HepG2 (cell line): ENCODE measurements at regions not wholly inside any gene's neighbourhood (a gene's known extent, or its start where the extent isn't known, plus 50 kb on each side); places are given as distances from the start of the nearest gene placed in this dataset.

Source experiments
- ATAC-seq: fragments of 200-7000 bp; cut with Tn5 transposase; 3 replicates; pipeline ENCODE4 v1.9.1; 2020; ENCODE audit warnings: mild to moderate bottlenecking, moderate library complexity
- BruUV-seq: library from RNA; stranded (reverse); fragments of 400-500 nt; replicated peaks from 2 replicates; lab custom pipeline; 2021; lab: Mats Ljungman, UMichigan
- CTCF ChIA-PET: fragments of 300-600 bp; formaldehyde crosslinking; extraction: SDS; loops from one replicate; lab custom pipeline; 2021; ENCODE audit warnings: low total read pairs, inconsistent platforms, low intra/inter-chr PET ratio; lab: Yijun Ruan, JAX
- POLR2A ChIA-PET: fragments of 350-600 bp; sonication (Branson Sonifier 250); formaldehyde crosslinking; loops from one replicate; lab custom pipeline; 2020; ENCODE audit warnings: antibody characterized with exemption, inconsistent platforms; lab: Yijun Ruan, JAX
- DNase-seq: peaks from one replicate; pipeline ENCODE4 v3.0.0-alpha.2; 2015; ENCODE audit warnings: low spot score
- FAIRE-seq: peaks from 3 replicates; lab custom pipeline; 2011; peaks lifted over from hg19 to GRCh38; lab: Jason Lieb, UNC
- H2AFZ ChIP-seq: one replicate; pipeline ENCODE4 v1.6.1; 2011; ENCODE audit warnings: low read length, inconsistent platforms
- H3K27ac ChIP-seq: fragments of 300-600 bp; 3 replicates; pipeline ENCODE4 v1.8.0; 2011; ENCODE audit warnings: mixed run types, mild to moderate bottlenecking, mixed read lengths, low read length, inconsistent platforms; ENCODE audit not compliant: insufficient read depth; ENCODE audit errors: extremely low read length
- H3K27me3 ChIP-seq, 2 experiments: fragments of 200-600 bp in 1 of 2; 2 replicates in 1 of 2; 3 replicates in 1 of 2; pipeline versions ENCODE4 v1.6.0 to v1.8.0; 2011; ENCODE audit warnings: low read length in 2 of 2, mild to moderate bottlenecking in 2 of 2, moderate library complexity in 2 of 2, inconsistent platforms in 1 of 2; ENCODE audit not compliant: insufficient read depth in 2 of 2, control insufficient read depth in 1 of 2
- H3K36me3 ChIP-seq, 2 experiments: fragments of 200-600 bp in 1 of 2; replicated peaks in 1 of 2; 2 replicates in 1 of 2; 3 replicates in 1 of 2; pipeline versions ENCODE4 v1.5.1 to v1.8.0; 2011; ENCODE audit warnings: low read length in 2 of 2, inconsistent platforms in 1 of 2; ENCODE audit not compliant: insufficient read depth in 2 of 2, control insufficient read depth in 1 of 2
- H3K4me1 ChIP-seq: 2 replicates; pipeline ENCODE4 v1.5.1; 2012; ENCODE audit warnings: low read length, inconsistent platforms; ENCODE audit not compliant: insufficient read depth
- H3K4me2 ChIP-seq: 2 replicates; pipeline ENCODE4 v1.6.0; 2011; ENCODE audit warnings: low read depth, low read length, inconsistent platforms
- H3K4me3 ChIP-seq, 3 experiments: fragments of 200-600 bp in 1 of 3; sonication (generic), shearing (Covaris generic) in 1 of 3; replicated peaks in 1 of 3; 2 replicates each; pipeline ENCODE4 v1.5.1; 2011 to 2016; ENCODE audit warnings: low read length in 3 of 3, inconsistent platforms in 2 of 3, low read depth in 2 of 3, mild to moderate bottlenecking in 2 of 3, control low read depth in 1 of 3, mixed read lengths in 1 of 3; ENCODE audit not compliant: insufficient read depth in 1 of 3
- H3K79me2 ChIP-seq: one replicate; pipeline ENCODE4 v1.6.1; 2011; ENCODE audit warnings: low read length, inconsistent platforms; ENCODE audit not compliant: insufficient read depth
- H3K9ac ChIP-seq: 2 replicates; pipeline ENCODE4 v1.6.0; 2011; ENCODE audit warnings: mild to moderate bottlenecking, low read depth, low read length, inconsistent platforms; ENCODE audit not compliant: insufficient read depth
- H3K9me3 ChIP-seq: 2 replicates; pipeline ENCODE4 v1.5.1; 2012; ENCODE audit warnings: mild to moderate bottlenecking, low read length
- H4K20me1 ChIP-seq: 2 replicates; pipeline ENCODE4 v1.6.0; 2011; ENCODE audit warnings: inconsistent platforms, mild to moderate bottlenecking, low read length, moderate library complexity; ENCODE audit not compliant: insufficient read depth
- ELF4 ChIP-seq: sonication (generic); formaldehyde crosslinking; IDR thresholded peaks from 2 replicates; pipeline ENCODE4 v1.5.0; 2020; ENCODE audit warnings: missing genetic modification reagents, mild to moderate bottlenecking, moderate library complexity, borderline replicate concordance
- FOSL1 ChIP-seq: sonication (generic); formaldehyde crosslinking; IDR thresholded peaks from 2 replicates; pipeline ENCODE4 v1.9.0; 2021; ENCODE audit warnings: missing genetic modification reagents, borderline replicate concordance
- SATB2 ChIP-seq: sonication (generic); formaldehyde crosslinking; IDR thresholded peaks from 2 replicates; pipeline ENCODE4 v1.5.0; 2020; ENCODE audit warnings: missing genetic modification reagents
- SOX13 ChIP-seq, 3 experiments: fragments of 450-650 bp in 1 of 3; sonication (generic) in 1 of 3; formaldehyde crosslinking in 1 of 3; IDR thresholded peaks in 2 of 3; conservative IDR thresholded peaks in 1 of 3; 2 replicates each; pipeline versions ENCODE4 v1.5.0 to v1.6.1; 2016 to 2020; ENCODE audit warnings: antibody characterized with exemption in 1 of 3, mild to moderate bottlenecking in 1 of 3, missing compliant biosample characterization in 1 of 3, missing genetic modification reagents in 1 of 3, moderate library complexity in 1 of 3
- SRY ChIP-seq: sonication (generic); formaldehyde crosslinking; IDR thresholded peaks from 2 replicates; pipeline ENCODE4 v1.8.0; 2022; ENCODE audit warnings: mild to moderate bottlenecking, missing genetic modification reagents
- ZC3H13 ChIP-seq: sonication (generic); formaldehyde crosslinking; IDR thresholded peaks from 2 replicates; pipeline ENCODE4 v1.8.1; 2023; ENCODE audit warnings: mild to moderate bottlenecking, missing genetic modification reagents, moderate library complexity
- ZFP36 ChIP-seq: fragments of 150-350 bp; IDR thresholded peaks from 2 replicates; pipeline ENCODE4 v1.6.1; 2018; ENCODE audit warnings: borderline replicate concordance, low read length, low read depth; ENCODE audit not compliant: partially characterized antibody
- ZZZ3 ChIP-seq: sonication (generic); formaldehyde crosslinking; IDR thresholded peaks from 2 replicates; pipeline ENCODE4 v1.4.0; 2020; ENCODE audit warnings: missing genetic modification reagents, mild to moderate bottlenecking, borderline replicate concordance
- WGBS: methylation state at CpG from one replicate; pipeline ENCODE4 v1.1.6; 2017; ENCODE audit warnings: low lambda C conversion rate; 5-methylcytosine and 5-hydroxymethylcytosine counted together
- in situ Hi-C: cut with HindIII; loops from 2 replicates; pipeline ENCODE4 v1.10.0; 2017; ENCODE audit warnings: low pct_unique_long_range_greater_than_20kb; ENCODE audit not compliant: extremely low pct_ligation_motif_present
- intact Hi-C: fragments of 100-400 bp; cut with micrococcal nuclease; formaldehyde crosslinking; loops from one replicate; pipeline ENCODE4 v1.10.0; 2022; ENCODE audit not compliant: unreplicated experiment
- TF ChIP-seq, protein P1 (sequence below): sonication (generic); formaldehyde crosslinking; IDR thresholded peaks from 2 replicates; pipeline ENCODE4 v1.5.0; 2020; ENCODE audit warnings: mild to moderate bottlenecking, missing genetic modification reagents, borderline replicate concordance
- TF ChIP-seq, protein P2 (sequence below): sonication (generic); formaldehyde crosslinking; IDR thresholded peaks from 2 replicates; pipeline ENCODE4 v1.4.0; 2020; ENCODE audit warnings: missing genetic modification reagents, borderline replicate concordance

DNA sequence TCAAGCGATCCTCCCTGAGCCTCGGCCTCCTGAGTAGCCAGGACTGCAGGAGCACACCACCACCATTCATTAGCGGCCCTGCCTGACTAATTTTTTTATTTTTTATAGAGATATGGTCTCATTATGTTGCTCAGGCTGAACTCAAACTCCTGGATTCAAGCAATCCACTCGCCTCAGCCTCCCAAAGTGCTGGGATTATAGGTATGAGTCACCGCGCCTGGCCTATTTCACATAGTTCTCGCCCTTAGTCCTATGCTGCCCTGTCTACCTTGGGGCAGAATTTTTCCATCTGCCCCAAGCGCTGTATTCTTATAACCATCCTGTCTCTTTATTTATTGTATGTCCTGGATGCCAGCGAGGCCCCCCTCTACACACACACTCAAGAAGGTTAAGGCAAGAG lies 50.9 kb upstream of the BCL2L14 start:
- Histone ChIP-seq H3K27ac (no peak overlapping the region), H3K4me1 (no peaks in the 10 kb centered on the region), H4K20me1 (no peaks in the 10 kb centered on the region), H3K9ac (no peak overlapping the region), H3K4me3 (no peak overlapping the region)
- BruUV-seq, result no TSS peak
- no peak for FAIRE-seq
- TF ChIP-seq FOSL1 (CRISPR knock-in tag), result no peak
- TF ChIP-seq ZZZ3 (CRISPR knock-in tag), result no peak
- TF ChIP-seq SOX13 (IDR thresholded peaks at IDR 0.05), result no peak
- no peak for TF ChIP-seq SOX13 (CRISPR knock-in tag; conservative IDR thresholded peaks at IDR 0.05 in 1 of 2, IDR thresholded peaks at IDR 0.05 in 1 of 2)
- no peak for TF ChIP-seq ZC3H13
- no peak for TF ChIP-seq SRY (CRISPR knock-in tag)
- TF ChIP-seq, all 625 proteins: peak for 0
- intact Hi-C loops (loop anchor here (5.0 kb wide), 1 partner anchor 438 kb away; no protein-coding TSS in a partner anchor), in situ Hi-C loops (no loop called here)
- H3K79me2 ChIP-seq, result no peaks in the 10 kb centered on the region
- DNase-seq (no peak), ATAC-seq (no peak)
- no peak overlapping the region for H3K4me2 ChIP-seq
- POLR2A ChIA-PET, result no interaction called here
- H2AFZ ChIP-seq, result no peak overlapping the region
- no peaks in the 10 kb centered on the region for H3K9me3 ChIP-seq
- 47% methylated on average over 9 of the region's 9 CpGs for WGBS
- CTCF ChIA-PET, result no interaction called here
- peaks cover 4 to 54% of the 10 kb centered on the region in 2 experiments; a peak in 4 of 5 replicates for H3K27me3 ChIP-seq
- no peaks in the 10 kb centered on the region for H3K36me3 ChIP-seq

DNA sequence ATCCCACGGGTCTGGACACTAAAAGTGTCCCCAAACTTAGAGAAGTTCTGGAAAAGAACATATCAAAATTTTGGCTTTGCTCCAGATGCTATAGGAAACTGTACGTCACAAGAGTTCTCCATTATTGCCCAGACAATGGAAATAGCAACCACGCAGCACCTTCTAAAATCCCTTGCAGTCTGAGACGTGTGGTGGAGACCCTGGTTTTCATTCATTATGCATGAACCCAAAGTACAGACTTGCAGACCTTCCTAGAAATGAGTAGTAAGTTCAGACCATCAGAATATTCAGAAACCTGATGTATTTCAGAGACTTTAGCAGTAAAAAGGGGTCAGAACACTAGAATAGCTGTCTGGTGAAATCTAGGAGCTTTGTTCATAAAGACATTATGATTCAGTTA lies 50.0 kb upstream of the BCL2L14 start:
- Histone ChIP-seq H3K27me3 (peaks cover 5 to 55% of the 10 kb centered on the region in 2 experiments; a peak in 4 of 5 replicates), H3K27ac (no peak overlapping the region)

More for the DNA sequence above, 50.0 kb upstream of the BCL2L14 start:
- H3K79me2 ChIP-seq, result no peaks in the 10 kb centered on the region
- in situ Hi-C loops, result no loop called here
- no peaks in the 10 kb centered on the region for H3K9me3 ChIP-seq
- DNase-seq (no peak), FAIRE-seq (no peak), ATAC-seq (no peak)
- H3K9ac ChIP-seq, result no peak overlapping the region
- TF ChIP-seq ELF4 (CRISPR knock-in tag) (no peak), SATB2 (CRISPR knock-in tag) (no peak), ZFP36 (no peak)
- TF ChIP-seq, protein P1, sequence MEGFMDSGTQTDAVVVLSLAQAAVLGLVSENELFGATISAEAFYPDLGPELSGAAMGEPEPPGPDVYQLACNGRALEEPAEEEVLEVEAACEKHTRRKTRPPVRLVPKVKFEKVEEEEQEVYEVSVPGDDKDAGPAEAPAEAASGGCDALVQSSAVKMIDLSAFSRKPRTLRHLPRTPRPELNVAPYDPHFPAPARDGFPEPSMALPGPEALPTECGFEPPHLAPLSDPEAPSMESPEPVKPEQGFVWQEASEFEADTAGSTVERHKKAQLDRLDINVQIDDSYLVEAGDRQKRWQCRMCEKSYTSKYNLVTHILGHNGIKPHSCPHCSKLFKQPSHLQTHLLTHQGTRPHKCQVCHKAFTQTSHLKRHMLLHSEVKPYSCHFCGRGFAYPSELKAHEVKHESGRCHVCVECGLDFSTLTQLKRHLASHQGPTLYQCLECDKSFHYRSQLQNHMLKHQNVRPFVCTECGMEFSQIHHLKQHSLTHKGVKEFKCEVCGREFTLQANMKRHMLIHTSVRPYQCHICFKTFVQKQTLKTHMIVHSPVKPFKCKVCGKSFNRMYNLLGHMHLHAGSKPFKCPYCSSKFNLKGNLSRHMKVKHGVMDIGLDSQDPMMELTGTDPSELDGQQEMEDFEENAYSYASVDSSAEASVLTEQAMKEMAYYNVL (CRISPR knock-in tag), result no peak
- TF ChIP-seq, protein P2, sequence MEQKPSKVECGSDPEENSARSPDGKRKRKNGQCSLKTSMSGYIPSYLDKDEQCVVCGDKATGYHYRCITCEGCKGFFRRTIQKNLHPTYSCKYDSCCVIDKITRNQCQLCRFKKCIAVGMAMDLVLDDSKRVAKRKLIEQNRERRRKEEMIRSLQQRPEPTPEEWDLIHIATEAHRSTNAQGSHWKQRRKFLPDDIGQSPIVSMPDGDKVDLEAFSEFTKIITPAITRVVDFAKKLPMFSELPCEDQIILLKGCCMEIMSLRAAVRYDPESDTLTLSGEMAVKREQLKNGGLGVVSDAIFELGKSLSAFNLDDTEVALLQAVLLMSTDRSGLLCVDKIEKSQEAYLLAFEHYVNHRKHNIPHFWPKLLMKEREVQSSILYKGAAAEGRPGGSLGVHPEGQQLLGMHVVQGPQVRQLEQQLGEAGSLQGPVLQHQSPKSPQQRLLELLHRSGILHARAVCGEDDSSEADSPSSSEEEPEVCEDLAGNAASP (CRISPR knock-in tag), result no peak
- no peak overlapping the region for H3K4me2 ChIP-seq
- ChIA-PET POLR2A (no interaction called here), CTCF (no interaction called here)
- no peaks in the 10 kb centered on the region for H3K4me1 ChIP-seq
- BruUV-seq, result no TSS peak
- WGBS, result 14% methylated on average over 4 of the region's 4 CpGs
- no peak overlapping the region for H3K4me3 ChIP-seq
- no peaks in the 10 kb centered on the region for H4K20me1 ChIP-seq
- no peak overlapping the region for H2AFZ ChIP-seq
- H3K36me3 ChIP-seq, result no peaks in the 10 kb centered on the region
- intact Hi-C loops, result no loop called here
